HG03460 (cell line): ENCODE measurements at regions not wholly inside any gene's neighbourhood (a gene's known extent, or its start where the extent isn't known, plus 50 kb on each side); places are given as distances from the start of the nearest gene placed in this dataset.

Source experiments
- ATAC-seq: cut with Tn5 transposase; IDR thresholded peaks from one replicate; pipeline ENCODE4 v1.9.1; 2021; ENCODE audit not compliant: unreplicated experiment

DNA sequence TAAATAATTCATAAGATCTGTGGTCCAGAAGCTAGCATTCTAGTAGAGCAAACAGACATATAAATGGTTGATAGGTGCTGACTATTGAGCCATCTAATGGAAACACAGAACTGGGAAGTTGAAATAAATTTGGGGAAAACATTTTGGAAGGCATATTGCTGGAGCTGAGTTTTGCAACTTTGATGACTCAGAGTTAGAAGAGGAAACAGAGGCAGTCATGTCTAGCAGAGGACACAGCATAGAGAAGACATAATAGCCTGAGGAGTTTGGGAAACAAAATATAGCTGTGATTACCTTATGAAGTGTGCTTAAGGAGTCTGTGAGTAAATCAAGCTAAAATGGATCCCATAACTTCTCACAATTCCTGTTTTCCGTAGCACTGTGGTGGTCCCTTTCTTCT lies 86.9 kb upstream of the FLRT2 start:
- ATAC-seq: no peak

DNA sequence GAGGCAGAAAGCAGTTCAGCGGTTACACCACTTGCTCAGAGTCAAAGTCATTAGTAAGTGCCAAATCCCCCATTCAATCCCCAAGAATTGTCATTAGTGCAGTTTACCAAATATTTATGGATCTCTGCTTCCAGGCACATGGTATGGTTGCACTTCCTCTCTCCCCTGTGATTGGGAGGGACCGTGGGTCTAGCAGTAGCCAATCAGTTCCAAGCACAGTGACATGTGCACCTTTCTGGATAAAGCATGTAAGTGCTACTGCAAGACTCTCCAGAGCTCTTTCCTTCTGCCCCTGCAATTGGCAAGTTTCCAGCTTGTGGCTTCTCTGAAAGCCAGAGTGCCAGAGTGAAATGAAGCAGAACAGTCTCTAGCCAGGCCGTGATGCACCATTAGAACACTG lies 85.3 kb upstream of the FLRT2 start:
- ATAC-seq: no peak

DNA sequence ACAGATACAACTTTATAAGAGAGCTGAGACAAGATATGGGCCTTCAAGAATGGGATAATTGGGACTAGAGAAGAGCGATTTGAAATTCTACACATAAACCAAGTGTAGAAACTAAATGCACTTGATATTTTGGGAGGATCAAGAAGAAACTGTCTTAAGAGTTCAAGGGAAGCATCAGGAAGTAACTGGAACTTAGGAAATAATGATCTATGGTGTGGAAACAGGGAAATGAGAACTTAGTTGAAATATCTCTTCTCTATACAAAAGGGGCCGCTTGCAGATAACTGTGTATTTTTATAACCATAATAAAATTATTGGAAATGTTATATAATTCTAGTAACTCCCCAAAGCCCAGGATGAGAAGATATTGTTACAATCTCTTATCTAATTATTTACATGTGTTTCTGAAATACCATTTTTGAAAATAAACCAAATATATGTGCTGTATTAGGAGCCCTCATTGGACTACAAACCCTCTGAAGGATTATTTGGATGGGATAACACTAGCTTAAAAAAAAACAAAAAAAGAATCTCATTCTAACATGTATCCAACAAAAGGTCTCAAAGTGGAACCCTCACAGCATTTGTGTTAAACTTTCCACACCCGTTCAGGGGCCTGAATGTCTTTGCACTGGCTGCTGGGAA lies 84.7 kb upstream of the FLRT2 start:
- ATAC-seq: no peak

DNA sequence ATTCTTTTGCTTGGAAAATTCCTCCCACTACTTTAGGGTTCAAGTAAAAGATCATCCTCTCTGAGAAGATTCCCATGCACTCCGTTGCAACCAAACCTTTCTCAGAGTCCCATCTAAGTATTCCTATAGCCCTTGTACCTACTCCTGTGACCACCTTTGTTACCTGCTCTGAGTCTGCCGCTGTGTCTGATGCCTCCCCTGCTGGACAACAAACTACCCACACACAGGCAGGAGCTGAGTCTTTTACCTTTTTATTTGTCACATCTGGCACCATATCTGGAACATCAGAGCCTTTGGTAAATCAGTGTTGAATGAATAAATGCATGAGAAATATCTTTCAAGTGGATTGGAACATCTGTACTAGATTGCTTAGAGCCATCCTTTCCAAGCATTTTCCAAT lies 82.1 kb upstream of the FLRT2 start:
- no peak for ATAC-seq

DNA sequence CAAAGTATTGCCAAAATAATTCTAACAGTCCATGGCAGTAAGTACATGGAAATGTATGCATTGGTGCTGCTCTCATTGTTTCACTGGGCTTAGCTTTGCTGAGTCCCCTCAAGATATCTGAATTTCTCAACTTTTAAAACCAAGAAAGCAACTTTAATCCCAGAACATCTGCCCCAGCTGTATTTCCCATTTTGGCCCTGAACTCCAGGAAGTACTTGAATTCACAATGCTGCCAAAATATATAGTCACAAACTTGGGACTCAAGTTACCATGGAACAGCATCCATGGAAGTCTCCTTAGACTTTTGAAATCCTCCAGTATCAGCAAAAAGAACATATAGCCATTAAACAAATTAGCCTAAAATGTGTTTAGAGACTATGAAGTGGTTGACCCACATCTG lies 78.5 kb upstream of the FLRT2 start:
- no peak for ATAC-seq

DNA sequence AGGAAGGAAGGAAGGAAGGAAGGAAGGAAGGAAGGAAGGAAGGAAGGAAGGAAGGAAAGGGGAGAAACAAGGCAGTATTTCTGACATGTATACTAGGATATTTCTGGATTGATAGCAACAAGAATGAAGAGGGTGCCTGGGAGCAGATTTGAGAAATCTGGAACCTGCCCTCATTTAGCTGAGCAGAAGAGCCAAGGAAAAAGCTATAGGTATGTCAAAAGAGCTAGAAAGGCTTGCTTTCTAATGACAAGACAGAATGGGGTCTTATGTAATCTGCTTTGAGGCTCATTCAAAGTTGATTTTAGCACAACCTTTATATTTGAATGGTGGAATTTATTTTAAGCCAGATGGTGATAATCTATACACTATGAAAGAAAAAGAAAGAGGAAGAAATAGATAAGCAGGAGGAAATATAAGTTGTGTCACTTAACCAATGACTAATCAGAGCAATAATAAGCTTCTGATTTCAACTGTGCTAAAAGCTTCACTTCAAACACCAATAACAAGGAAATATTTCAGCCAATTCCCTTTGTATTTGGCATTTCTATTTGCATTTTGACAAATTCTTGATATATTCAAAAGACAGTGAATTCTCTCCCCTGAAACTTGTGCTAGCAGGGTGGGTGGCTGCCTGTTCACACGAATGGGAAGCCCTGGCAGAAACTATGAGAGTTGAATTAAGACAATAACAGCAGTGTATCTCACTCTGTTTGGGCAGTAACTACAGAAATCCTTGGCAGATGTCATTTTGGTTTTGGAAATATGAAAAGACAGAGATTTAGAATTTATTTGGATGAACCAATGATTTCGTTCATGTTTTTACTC lies 76.3 kb upstream of the FLRT2 start:
- no peak for ATAC-seq

DNA sequence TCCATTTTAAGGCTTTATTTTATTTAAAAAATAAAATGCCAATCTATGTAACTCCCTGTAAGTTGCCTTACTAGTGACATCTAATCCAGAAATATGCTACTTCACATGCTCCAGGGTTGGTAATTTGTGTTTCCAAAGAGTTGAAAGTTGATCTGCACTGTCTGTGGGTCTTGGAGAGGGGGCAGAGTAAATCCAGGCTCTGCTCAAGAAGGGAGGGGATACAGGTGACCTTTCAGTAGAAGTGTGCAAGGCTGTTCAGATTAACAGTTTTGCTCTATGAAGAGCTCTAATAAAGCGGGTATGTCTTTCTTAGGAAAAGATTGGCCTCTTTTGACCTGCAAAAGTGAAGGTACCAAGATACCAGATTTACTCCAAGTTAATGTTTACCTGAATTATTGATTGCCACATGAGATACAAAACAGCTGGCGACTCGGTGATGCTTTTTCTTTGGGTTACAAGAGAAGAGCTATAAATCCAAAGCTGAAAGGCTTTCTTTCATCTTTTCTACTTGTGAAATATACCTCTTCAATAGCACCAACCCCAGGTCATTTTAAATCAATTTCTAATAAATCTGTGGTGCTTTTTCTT lies 75.6 kb upstream of the FLRT2 start:
- no peak for ATAC-seq

DNA sequence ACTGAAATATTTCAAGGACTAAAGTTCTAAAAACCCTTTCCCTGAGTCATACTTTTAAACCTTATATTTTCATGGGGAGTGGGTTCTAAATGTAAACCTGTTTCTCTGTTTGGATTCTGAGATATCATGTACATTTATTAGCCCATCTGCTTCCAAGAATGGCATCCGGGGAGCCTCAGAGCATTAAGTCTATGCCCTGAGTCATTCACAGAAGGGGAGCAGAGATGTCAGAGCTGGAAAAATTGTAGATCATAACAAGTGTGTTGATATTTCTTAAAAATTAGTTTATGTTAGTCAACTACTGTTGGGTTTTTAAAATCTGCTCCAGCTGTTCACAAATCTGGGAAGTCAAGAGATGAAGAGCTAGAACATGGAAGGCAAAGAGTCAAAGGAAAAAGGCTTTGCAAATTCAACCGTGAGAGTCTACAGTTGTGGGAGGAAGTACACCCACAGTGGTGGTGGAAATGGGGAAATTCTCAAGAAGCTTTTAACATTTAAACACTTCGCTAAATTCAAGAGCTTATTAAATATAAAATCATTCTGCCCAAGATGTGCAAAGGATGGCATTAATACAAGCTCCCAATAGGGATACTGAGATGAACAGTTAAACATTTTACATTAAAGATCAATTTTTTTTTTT lies 70.5 kb upstream of the FLRT2 start:
- no peak for ATAC-seq

DNA sequence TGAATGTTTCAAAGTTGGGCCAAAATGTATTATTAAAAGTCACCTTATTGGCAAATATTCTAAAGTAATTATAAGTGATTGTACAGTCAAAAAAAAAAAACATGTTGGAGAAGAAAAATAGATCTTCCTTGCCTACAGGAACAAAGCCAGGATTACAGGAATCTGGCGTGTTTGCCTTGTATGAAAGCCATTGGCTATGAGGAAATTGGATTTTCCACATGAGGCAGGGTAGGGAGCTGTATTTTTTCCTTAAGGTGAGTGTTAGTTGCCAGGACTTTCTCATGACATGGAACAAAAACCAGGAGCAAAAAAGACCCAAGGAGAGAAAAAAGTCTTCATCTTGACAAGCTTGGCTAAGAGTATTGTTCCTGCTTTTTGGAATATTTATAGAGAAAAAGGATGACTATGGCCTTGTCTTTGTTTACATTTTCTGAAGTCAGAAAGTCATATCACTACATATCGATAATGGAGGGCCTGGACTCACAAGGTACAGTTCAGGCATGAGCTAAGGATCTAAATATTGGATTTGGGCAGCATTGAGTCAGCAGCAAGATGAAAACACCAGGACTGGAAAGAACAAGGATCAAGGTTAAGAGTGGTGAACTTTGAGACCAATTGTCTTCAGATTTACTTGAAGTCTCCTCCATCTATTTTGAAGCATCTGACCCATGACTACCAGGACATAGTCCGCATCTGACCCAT lies 68.4 kb upstream of the FLRT2 start:
- no peak for ATAC-seq

DNA sequence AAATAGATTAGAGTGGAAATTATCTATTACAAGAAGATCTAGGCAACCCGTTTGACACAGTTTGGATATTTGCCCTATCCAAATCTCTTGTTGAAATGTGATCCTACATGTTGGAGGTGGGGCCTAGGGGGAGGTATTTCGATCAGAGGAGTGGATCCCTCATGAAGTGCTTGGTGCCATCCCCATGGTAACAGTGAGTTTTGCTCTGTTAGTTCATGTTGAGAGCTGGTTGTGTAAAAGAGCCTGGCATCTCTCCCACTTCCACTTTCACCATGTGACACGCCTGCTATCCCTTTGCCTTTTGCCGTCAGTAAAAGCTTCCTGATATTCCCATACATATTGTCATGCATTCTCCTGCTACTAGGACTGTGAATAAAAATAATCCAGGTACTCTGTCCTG lies 66.4 kb upstream of the FLRT2 start:
- no peak for ATAC-seq

DNA sequence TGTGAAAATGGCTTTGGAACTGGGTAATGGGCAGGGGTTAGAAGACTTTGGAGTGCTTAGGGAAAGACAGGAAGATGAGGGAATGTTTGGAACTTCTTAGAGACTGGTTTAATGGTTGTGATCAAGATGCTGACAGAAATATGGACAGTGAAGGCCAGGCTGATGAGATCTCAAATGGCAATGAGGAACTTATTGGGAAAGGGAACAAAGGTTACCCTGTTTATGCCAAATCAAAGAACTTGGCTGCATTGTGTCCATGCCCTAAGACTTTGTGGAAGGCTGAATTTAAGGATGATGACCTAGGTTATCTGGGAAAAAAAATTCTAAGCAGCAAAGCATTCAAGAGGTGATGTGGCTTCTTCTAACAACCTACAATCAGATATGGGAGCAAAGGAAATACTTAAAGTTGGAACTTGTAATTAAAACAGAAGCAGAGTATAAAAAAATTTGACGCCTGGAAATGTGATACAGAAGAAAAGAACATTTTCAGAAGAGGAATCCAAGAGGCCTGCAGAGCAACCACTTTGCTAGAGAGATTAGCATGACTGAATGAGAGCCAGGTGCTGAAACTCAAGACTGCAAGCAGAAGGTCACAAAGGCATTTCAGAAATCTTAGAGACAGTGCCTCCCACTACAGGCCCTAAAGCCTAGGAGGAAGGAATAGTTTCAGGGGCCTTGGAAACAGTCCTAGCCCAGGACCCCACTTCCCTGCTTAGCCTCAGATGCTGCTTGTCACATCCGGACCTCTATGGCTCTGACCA lies 65.6 kb upstream of the FLRT2 start:
- ATAC-seq: no peak

DNA sequence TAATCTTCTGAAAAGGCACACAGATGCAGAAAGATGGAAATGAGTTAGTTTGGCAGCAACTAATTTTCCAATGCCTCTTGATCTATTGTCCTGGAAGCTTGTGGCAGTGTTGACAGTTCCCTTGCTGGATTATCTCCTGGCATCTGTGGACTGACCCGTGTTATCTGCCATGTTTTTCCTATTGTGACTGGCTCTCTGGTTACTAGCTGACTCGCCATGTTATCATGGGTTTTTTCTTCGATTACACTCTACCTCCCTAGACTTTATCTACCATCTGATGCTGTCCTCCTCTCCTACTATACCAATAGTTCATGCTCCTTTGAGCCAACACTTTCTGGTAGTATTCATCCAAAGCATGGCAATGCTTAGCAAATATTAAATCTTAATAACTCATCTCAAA lies 63.3 kb upstream of the FLRT2 start:
- ATAC-seq: no peak

DNA sequence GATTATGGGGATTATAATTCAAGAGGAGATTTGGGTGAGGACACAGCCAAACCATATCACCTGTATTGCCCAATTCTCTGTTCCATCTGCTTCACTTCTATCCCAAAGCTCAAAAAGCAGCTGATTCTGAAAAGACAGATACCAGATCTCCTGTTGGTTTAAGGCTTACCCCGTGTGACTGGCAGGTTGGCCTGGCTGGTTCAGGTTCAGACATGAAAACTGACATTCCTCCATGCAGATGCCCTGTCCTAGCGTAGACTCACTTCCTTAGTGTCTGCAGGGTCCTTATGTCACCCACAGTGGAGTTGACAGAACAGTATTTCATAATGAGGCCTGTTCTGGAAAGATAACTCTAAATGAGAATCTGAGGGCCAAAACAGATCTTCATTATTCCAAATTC lies 61.1 kb upstream of the FLRT2 start:
- no peak for ATAC-seq

DNA sequence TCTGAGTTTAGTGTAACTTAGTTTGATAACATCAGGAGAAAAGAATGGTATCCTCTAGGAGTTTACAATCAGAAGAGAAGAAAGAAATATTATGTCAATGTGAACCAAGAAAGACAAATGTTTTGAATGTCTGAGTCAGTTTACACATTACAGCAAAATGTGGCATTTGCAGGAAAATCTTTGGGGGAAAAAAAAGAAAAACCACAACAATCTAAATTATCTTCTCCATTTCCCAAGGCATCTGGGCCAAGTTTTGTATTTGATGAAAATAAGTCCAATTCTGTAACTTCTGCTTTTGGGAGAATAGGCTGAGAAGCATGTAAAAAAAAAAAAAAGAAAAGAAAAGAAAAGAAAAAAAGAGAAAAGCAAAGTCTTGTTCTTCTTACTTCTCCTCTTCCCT lies 58.8 kb upstream of the FLRT2 start:
- ATAC-seq: no peak

DNA sequence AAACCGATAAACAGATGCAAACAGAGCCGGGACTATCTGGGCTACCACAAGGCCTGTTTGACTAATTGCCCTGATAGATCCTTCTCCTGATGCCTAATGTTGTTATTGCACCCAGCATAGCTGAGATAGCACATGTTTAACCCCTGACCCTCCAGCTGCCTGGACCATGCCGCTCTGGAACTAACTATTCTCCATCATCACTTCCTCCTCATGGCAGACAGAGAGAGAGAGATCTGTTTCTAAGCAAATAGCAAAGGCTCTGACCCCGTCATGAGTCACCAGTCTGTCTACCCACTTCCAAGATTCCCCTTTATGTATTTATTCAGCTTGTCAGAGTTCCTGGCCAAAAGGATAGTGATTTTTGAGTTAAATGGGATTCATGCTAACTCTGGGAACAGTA lies 58.2 kb upstream of the FLRT2 start:
- no peak for ATAC-seq

DNA sequence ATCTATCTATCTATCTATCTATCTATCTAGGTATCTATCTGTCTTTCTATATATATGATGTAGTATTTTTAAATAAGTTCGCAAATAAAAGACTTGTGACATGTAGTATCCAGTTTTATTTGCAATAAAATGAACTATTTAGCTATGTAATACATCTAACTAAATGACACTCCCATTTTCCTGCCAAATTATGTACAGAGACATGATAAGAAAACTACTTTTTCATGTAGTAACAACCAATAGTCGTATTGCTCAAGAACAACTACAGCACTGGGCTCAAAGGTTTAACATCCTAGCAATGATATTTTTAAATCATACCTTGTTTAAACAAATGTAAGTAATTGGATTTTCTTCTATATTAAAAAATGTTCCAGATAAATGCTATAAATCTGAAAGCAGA lies 55.5 kb upstream of the FLRT2 start:
- ATAC-seq: no peak

DNA sequence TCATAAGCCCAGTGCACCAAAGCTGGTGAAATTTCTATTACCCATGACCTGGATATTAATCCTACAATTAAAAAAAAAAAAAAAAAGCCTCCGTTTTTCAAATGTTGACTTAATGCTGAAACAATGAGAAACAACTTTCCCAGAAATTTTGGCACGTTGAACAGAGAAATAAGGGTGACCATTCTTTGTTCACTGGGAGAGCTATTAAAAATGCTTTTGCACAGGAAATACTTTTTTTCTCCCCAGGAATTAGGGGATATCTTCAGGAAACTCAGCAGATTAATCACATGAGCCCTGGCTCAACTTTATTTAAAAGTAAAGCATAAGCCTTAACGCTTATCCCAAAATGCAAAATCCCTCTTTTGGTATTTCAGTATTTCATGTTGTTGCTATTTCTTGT lies 54.8 kb upstream of the FLRT2 start:
- no peak for ATAC-seq

DNA sequence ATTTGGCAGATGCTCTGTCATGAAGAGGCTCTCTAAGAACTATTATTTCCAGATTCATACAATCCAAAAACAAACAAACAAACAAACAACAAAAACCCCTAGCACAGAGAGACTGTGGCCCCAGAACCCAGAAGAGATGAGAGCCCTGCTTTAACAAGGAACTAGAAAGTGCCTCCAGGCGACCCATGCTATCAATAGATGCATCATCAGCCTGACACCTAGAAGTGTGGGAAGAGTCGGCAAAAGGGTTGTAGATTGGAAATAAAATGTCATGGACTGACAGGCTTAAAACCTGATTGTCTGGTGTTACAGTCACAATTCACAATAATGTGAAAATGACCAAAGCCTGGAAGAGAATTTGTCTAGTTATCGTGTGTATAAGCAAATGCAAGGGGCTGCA lies 50.6 kb upstream of the FLRT2 start:
- no peak for ATAC-seq

DNA sequence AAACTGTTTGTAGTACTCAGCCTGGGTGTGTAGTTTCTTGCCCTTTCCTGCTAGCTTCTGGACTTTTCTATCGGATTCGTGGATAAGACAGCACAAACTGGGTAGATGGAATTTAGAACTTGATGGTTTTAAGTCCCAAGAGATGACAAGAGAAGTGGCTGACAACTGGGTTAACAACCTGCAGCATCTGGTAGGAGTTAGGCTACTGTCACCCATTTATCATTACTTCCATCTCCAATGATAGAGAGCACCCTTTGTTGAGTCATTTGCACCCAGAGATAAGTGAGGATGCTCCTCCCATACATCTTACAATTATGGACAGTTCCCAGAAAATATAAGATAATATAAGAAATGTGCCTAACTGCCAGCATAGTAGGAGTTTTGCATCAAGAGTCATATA lies 50.2 kb upstream of the FLRT2 start:
- no peak for ATAC-seq
